ENCODE measurements at regions not wholly inside any gene's neighbourhood (a gene's known extent, or its start where the extent isn't known, plus 50 kb on each side); places are given as distances from the start of the nearest gene placed in this dataset.
A peak's percentile ranks its signal among the peaks of the same experiment; 100 is the strongest.

DNA sequence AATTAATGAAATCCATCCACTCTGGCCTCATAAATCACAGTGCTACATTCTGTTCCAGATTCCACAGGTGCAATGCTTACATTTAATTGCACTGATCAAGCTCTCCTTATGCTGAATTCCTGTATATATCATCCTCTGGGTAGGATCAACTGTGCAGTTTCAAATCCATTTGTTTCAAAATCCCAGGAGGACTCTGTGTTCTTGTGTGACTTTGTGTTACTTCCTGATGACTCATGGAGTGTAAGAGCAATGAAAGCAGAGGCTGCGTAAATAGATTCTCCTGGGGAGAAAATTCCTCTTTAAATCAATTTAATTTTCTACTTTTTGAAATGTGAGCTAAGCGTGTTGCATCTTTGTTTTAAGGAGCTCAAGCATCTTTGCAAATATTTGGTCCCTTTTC is 752.7 kb downstream of the METTL15 start:
- H3K27me3 Mint-ChIP-seq (ENCODE audit: low read depth, unreplicated experiment), result no peaks in the 10 kb centered on the region
- H3K4me1 Mint-ChIP-seq (ENCODE audit: low read depth, unreplicated experiment), result peaks cover 5% of the 10 kb centered on the region
- H3K36me3 Mint-ChIP-seq (ENCODE audit: low read depth, unreplicated experiment), result no peaks in the 10 kb centered on the region
- Histone ChIP-seq H3K4me3 (ENCODE audit: insufficient read depth, low read depth, low read length) (no peak overlapping the region), H2AFZ (ENCODE audit: low read depth, low read length) (no peak overlapping the region), H3K36me3 (ENCODE audit: insufficient read depth, low read length) (no peaks in the 10 kb centered on the region), H3K4me2 (ENCODE audit: low read length) (no peak overlapping the region), H4K20me1 (ENCODE audit: insufficient read depth, low read length) (no peaks in the 10 kb centered on the region), H3K79me2 (ENCODE audit: insufficient read depth, low read length) (no peaks in the 10 kb centered on the region), H3K9me3 (ENCODE audit: insufficient read depth, low read depth, low read length) (no peaks in the 10 kb centered on the region), H3K27ac (ENCODE audit: low read depth, low read length) (no peak overlapping the region), H3K27me3 (ENCODE audit: insufficient read depth, low read length) (no peaks in the 10 kb centered on the region), H3K4me1 (ENCODE audit: insufficient read depth, low read length) (no peaks in the 10 kb centered on the region), H3K9ac (ENCODE audit: low read length) (no peak overlapping the region)
- DNase-seq (ENCODE audit: low read depth) (peak; percentile 29), FAIRE-seq (peak; percentile 56)
- H3K9me3 Mint-ChIP-seq (ENCODE audit: unreplicated experiment), result peaks cover 6% of the 10 kb centered on the region
- no peak overlapping the region for H3K4me3 Mint-ChIP-seq (ENCODE audit: unreplicated experiment)
- TF ChIP-seq, protein P1, sequence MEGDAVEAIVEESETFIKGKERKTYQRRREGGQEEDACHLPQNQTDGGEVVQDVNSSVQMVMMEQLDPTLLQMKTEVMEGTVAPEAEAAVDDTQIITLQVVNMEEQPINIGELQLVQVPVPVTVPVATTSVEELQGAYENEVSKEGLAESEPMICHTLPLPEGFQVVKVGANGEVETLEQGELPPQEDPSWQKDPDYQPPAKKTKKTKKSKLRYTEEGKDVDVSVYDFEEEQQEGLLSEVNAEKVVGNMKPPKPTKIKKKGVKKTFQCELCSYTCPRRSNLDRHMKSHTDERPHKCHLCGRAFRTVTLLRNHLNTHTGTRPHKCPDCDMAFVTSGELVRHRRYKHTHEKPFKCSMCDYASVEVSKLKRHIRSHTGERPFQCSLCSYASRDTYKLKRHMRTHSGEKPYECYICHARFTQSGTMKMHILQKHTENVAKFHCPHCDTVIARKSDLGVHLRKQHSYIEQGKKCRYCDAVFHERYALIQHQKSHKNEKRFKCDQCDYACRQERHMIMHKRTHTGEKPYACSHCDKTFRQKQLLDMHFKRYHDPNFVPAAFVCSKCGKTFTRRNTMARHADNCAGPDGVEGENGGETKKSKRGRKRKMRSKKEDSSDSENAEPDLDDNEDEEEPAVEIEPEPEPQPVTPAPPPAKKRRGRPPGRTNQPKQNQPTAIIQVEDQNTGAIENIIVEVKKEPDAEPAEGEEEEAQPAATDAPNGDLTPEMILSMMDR (IDR thresholded peaks at IDR 0.05; ENCODE audit: insufficient read depth, low read depth, low read length), result no peak
- TF ChIP-seq EZH2 (IDR thresholded peaks at IDR 0.05; ENCODE audit: insufficient read depth, low read length), result no peak
- no peak overlapping the region for H3K27ac Mint-ChIP-seq (ENCODE audit: unreplicated experiment)

DNA sequence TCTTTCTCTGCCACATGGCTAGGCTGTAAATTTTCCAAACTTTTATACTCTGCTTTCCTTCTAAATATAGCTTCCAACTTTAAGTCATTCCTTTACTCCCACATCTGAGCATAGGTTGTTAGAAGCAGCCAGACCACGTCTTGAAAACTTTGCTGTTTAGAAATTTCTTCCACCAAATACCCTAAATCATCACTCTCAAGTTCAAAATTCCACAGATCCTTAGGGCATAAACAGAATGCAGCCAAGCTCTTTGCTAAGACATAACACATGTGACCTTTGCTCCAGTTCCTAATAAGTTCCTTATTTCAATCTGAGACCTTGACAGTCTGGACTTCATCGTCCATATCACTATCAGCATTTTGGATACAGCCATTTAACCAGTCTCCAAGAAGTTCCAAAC is 749.9 kb downstream of the METTL15 start:
- DNase-seq (ENCODE audit: low read depth), result no peak

DNA sequence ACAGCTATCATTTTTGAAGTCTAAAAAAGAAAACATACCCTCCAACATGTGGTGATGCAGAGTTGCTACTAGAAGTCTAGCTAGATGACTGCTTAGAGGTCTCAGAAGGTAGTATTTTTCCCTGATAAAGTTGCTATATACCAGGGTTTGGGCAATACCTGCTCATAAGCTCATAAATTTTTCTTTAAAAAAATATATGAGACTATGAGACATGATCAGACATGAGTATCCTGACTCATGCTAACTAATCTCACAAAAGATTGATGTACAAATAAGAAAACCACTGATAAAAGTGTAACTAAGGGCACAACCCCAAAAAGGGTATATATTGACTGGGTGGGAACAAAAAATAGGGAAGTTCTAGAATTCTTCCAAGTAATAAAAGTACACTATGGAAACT is 740.9 kb downstream of the METTL15 start:
- Mint-ChIP-seq H3K27me3 (ENCODE audit: low read depth, unreplicated experiment) (no peaks in the 10 kb centered on the region), H3K4me1 (ENCODE audit: low read depth, unreplicated experiment) (no peaks in the 10 kb centered on the region), H3K27ac (ENCODE audit: unreplicated experiment) (no peak overlapping the region), H3K4me3 (ENCODE audit: unreplicated experiment) (no peak overlapping the region), H3K36me3 (ENCODE audit: low read depth, unreplicated experiment) (no peaks in the 10 kb centered on the region), H3K9me3 (ENCODE audit: unreplicated experiment) (peaks cover 17% of the 10 kb centered on the region)
- no peaks in the 10 kb centered on the region for H3K79me2 ChIP-seq (ENCODE audit: insufficient read depth, low read length)
- H3K4me2 ChIP-seq (ENCODE audit: low read length), result no peak overlapping the region
- no peak overlapping the region for H3K9ac ChIP-seq (ENCODE audit: low read length)
- peaks cover 5% of the 10 kb centered on the region for H3K9me3 ChIP-seq (ENCODE audit: insufficient read depth, low read depth, low read length)
- H3K27me3 ChIP-seq (ENCODE audit: insufficient read depth, low read length), result no peaks in the 10 kb centered on the region
- no peak overlapping the region for H3K27ac ChIP-seq (ENCODE audit: low read depth, low read length)
- no peak for TF ChIP-seq EZH2 (IDR thresholded peaks at IDR 0.05; ENCODE audit: insufficient read depth, low read length)
- TF ChIP-seq, protein P1 (IDR thresholded peaks at IDR 0.05; ENCODE audit: insufficient read depth, low read depth, low read length), result no peak
- H2AFZ ChIP-seq (ENCODE audit: low read depth, low read length), result no peak overlapping the region
- H3K4me1 ChIP-seq (ENCODE audit: insufficient read depth, low read length), result no peaks in the 10 kb centered on the region
- H3K36me3 ChIP-seq (ENCODE audit: insufficient read depth, low read length), result no peaks in the 10 kb centered on the region
- FAIRE-seq (no peak), DNase-seq (ENCODE audit: low read depth) (no peak)
- H3K4me3 ChIP-seq (ENCODE audit: insufficient read depth, low read depth, low read length), result no peak overlapping the region
- H4K20me1 ChIP-seq (ENCODE audit: insufficient read depth, low read length), result no peaks in the 10 kb centered on the region

More for the DNA sequence above, 749.9 kb downstream of the METTL15 start:
- H3K36me3 ChIP-seq (ENCODE audit: insufficient read depth, low read length), result no peaks in the 10 kb centered on the region
- no peaks in the 10 kb centered on the region for H3K27me3 ChIP-seq (ENCODE audit: insufficient read depth, low read length)
- no peak overlapping the region for H3K27ac ChIP-seq (ENCODE audit: low read depth, low read length)
- no peaks in the 10 kb centered on the region for H3K79me2 ChIP-seq (ENCODE audit: insufficient read depth, low read length)
- TF ChIP-seq, protein P1 (IDR thresholded peaks at IDR 0.05; ENCODE audit: insufficient read depth, low read depth, low read length), result no peak
- no peak for TF ChIP-seq EZH2 (IDR thresholded peaks at IDR 0.05; ENCODE audit: insufficient read depth, low read length)
- Mint-ChIP-seq H3K9me3 (ENCODE audit: unreplicated experiment) (peaks cover 6% of the 10 kb centered on the region), H3K36me3 (ENCODE audit: low read depth, unreplicated experiment) (no peaks in the 10 kb centered on the region), H3K27me3 (ENCODE audit: low read depth, unreplicated experiment) (no peaks in the 10 kb centered on the region), H3K4me3 (ENCODE audit: unreplicated experiment) (no peak overlapping the region), H3K4me1 (ENCODE audit: low read depth, unreplicated experiment) (peaks cover 5% of the 10 kb centered on the region), H3K27ac (ENCODE audit: unreplicated experiment) (no peak overlapping the region)
- no peaks in the 10 kb centered on the region for H4K20me1 ChIP-seq (ENCODE audit: insufficient read depth, low read length)
- H3K9me3 ChIP-seq (ENCODE audit: insufficient read depth, low read depth, low read length), result no peaks in the 10 kb centered on the region
- no peak overlapping the region for H3K9ac ChIP-seq (ENCODE audit: low read length)
- H3K4me1 ChIP-seq (ENCODE audit: insufficient read depth, low read length), result no peaks in the 10 kb centered on the region
- no peak for FAIRE-seq
- no peak overlapping the region for H3K4me3 ChIP-seq (ENCODE audit: insufficient read depth, low read depth, low read length)
- no peak overlapping the region for H3K4me2 ChIP-seq (ENCODE audit: low read length)
- H2AFZ ChIP-seq (ENCODE audit: low read depth, low read length), result no peak overlapping the region
